Glutamatergic neuron (in vitro differentiated cells): ENCODE measurements at regions not wholly inside any gene's neighbourhood (a gene's known extent, or its start where the extent isn't known, plus 50 kb on each side); places are given as distances from the start of the nearest gene placed in this dataset.

Experiments used
- DNase-seq: peaks from one replicate; pipeline ENCODE4 v3.0.0; 2022
- H3K27ac Mint-ChIP-seq: one replicate; pipeline ENCODE4 v1.8.0; 2020; ENCODE audit warnings: mild to moderate bottlenecking, mixed read lengths, inconsistent platforms; ENCODE audit not compliant: unreplicated experiment
- H3K27me3 Mint-ChIP-seq: one replicate; pipeline ENCODE4 v1.8.0; 2020; ENCODE audit warnings: mild to moderate bottlenecking, moderate library complexity, mixed read lengths, inconsistent platforms; ENCODE audit not compliant: unreplicated experiment
- H3K36me3 Mint-ChIP-seq: one replicate; pipeline ENCODE4 v1.8.0; 2020; ENCODE audit warnings: mild to moderate bottlenecking, mixed read lengths, inconsistent platforms; ENCODE audit not compliant: unreplicated experiment
- H3K4me1 Mint-ChIP-seq: one replicate; pipeline ENCODE4 v1.8.0; 2020; ENCODE audit warnings: mild to moderate bottlenecking, low read depth, mixed read lengths, inconsistent platforms; ENCODE audit not compliant: unreplicated experiment
- H3K4me3 Mint-ChIP-seq: one replicate; pipeline ENCODE4 v1.8.0; 2020; ENCODE audit warnings: mild to moderate bottlenecking, mixed read lengths, inconsistent platforms; ENCODE audit not compliant: unreplicated experiment
- H3K9me3 Mint-ChIP-seq: one replicate; pipeline ENCODE4 v1.8.0; 2020; ENCODE audit warnings: mild to moderate bottlenecking, moderate library complexity, mixed read lengths, inconsistent platforms; ENCODE audit not compliant: unreplicated experiment
- CTCF ChIP-seq: fragments of 200-600 bp; sonication (generic); IDR thresholded peaks from one replicate; pipeline ENCODE4 v1.5.0; 2021; ENCODE audit not compliant: partially characterized antibody, unreplicated experiment

GRCh38 chr5:7010591-7010990, 297.4 kb downstream of the TENT4A start:
- Mint-ChIP-seq H3K27ac (no peak overlapping the region), H3K4me3 (no peak overlapping the region), H3K27me3 (peaks cover 2% of the 10 kb centered on the region), H3K9me3 (no peaks in the 10 kb centered on the region), H3K36me3 (no peaks in the 10 kb centered on the region), H3K4me1 (peaks cover 3% of the 10 kb centered on the region)
- no peak for TF ChIP-seq CTCF
- no peak for DNase-seq

GRCh38 chr5:7012057-7012456, 298.8 kb downstream of the TENT4A start:
- peaks cover 2% of the 10 kb centered on the region for H3K27me3 Mint-ChIP-seq
- no peak overlapping the region for H3K4me3 Mint-ChIP-seq
- H3K4me1 Mint-ChIP-seq, result peaks cover 9% of the 10 kb centered on the region
- H3K9me3 Mint-ChIP-seq, result peaks cover 6% of the 10 kb centered on the region
- DNase-seq, result no peak
- H3K36me3 Mint-ChIP-seq, result no peaks in the 10 kb centered on the region
- no peak for TF ChIP-seq CTCF
- no peak overlapping the region for H3K27ac Mint-ChIP-seq

- peaks cover 6% of the 10 kb centered on the region for H3K27me3 Mint-ChIP-seq
- no peak overlapping the region for H3K4me3 Mint-ChIP-seq
- DNase-seq, result no peak
- peaks cover 23% of the 10 kb centered on the region for H3K4me1 Mint-ChIP-seq
- peaks cover 9% of the 10 kb centered on the region for H3K9me3 Mint-ChIP-seq
- H3K36me3 Mint-ChIP-seq, result no peaks in the 10 kb centered on the region
- no peak overlapping the region for H3K27ac Mint-ChIP-seq
- TF ChIP-seq CTCF, result no peak
These were observed 301.4 kb downstream of the TENT4A start for GRCh38 chr5:7014611-7015010.

- H3K4me1 Mint-ChIP-seq, result peaks cover 23% of the 10 kb centered on the region
- TF ChIP-seq CTCF, result no peak
- no peak overlapping the region for H3K4me3 Mint-ChIP-seq
- DNase-seq, result no peak
- peak overlapping the region; percentile 93 for H3K27ac Mint-ChIP-seq
- H3K36me3 Mint-ChIP-seq, result peaks cover 5% of the 10 kb centered on the region
- peaks cover 9% of the 10 kb centered on the region for H3K9me3 Mint-ChIP-seq
- H3K27me3 Mint-ChIP-seq, result peaks cover 6% of the 10 kb centered on the region
These were observed 302.5 kb downstream of the TENT4A start for GRCh38 chr5:7015586-7016256.

- Mint-ChIP-seq H3K27ac (peak overlapping the region; percentile 93), H3K4me3 (peak overlapping the region; percentile 55), H3K4me1 (peaks cover 23% of the 10 kb centered on the region), H3K27me3 (peaks cover 6% of the 10 kb centered on the region), H3K9me3 (peaks cover 11% of the 10 kb centered on the region), H3K36me3 (peaks cover 13% of the 10 kb centered on the region)
- peak; percentile 66 for DNase-seq
- TF ChIP-seq CTCF, result no peak
These were observed 303.9 kb downstream of the TENT4A start for GRCh38 chr5:7016999-7017747.
